GM10266 (cell line): ENCODE measurements at regions not wholly inside any gene's neighbourhood (a gene's known extent, or its start where the extent isn't known, plus 50 kb on each side); places are given as distances from the start of the nearest gene placed in this dataset.

Source experiments
- DNase-seq: peaks from one replicate; pipeline ENCODE4 v3.0.0; 2012; ENCODE audit errors: extremely low spot score
- CTCF ChIP-seq: IDR thresholded peaks from 2 replicates; pipeline ENCODE4 v1.5.1; 2012; ENCODE audit warnings: mild to moderate bottlenecking, low read depth; ENCODE audit not compliant: control insufficient read depth, insufficient read depth; ENCODE audit errors: missing control alignments

GRCh38 chr6:55033016-55033546, 141.2 kb upstream of the HCRTR2 start:
- TF ChIP-seq CTCF, result no peak
- DNase-seq, result no peak

- no peak for DNase-seq
- TF ChIP-seq CTCF, result no peak
Measured at GRCh38 chr6:55034752-55035151, 139.6 kb upstream of the HCRTR2 start.

GRCh38 chr6:55040102-55040848, 134.0 kb upstream of the HCRTR2 start:
- DNase-seq, result no peak

GRCh38 chr6:55046869-55047422, 127.4 kb upstream of the HCRTR2 start:
- DNase-seq, result no peak
- no peak for TF ChIP-seq CTCF

More at GRCh38 chr6:55040102-55040848, 134.0 kb upstream of the HCRTR2 start:
- no peak for TF ChIP-seq CTCF

- no peak for DNase-seq
- no peak for TF ChIP-seq CTCF
Measured at GRCh38 chr6:55047451-55048044, 126.8 kb upstream of the HCRTR2 start.

GRCh38 chr6:55049866-55050265, 124.4 kb upstream of the HCRTR2 start:
- no peak for TF ChIP-seq CTCF
- no peak for DNase-seq

- TF ChIP-seq CTCF, result no peak
- DNase-seq, result no peak
Measured at GRCh38 chr6:55052846-55053245, 121.5 kb upstream of the HCRTR2 start.
